GM18505 (cell line): ENCODE measurements at regions not wholly inside any gene's neighbourhood (a gene's known extent, or its start where the extent isn't known, plus 50 kb on each side); places are given as distances from the start of the nearest gene placed in this dataset.
"Not testable (repeated sequence)": the region's sequence is repeated elsewhere in the genome, so short reads cannot be mapped to it uniquely, and the experiment has no call there.

Experiments
- ATAC-seq: cut with Tn5 transposase; IDR thresholded peaks from one replicate; pipeline ENCODE4 v1.9.1; 2021; ENCODE audit not compliant: unreplicated experiment
- POLR2A ChIP-seq: IDR thresholded peaks from 4 replicates; pipeline ENCODE4 v1.6.1; 2011; ENCODE audit warnings: borderline replicate concordance; ENCODE audit not compliant: insufficient read depth, insufficient read length; ENCODE audit errors: extremely low read depth

DNA sequence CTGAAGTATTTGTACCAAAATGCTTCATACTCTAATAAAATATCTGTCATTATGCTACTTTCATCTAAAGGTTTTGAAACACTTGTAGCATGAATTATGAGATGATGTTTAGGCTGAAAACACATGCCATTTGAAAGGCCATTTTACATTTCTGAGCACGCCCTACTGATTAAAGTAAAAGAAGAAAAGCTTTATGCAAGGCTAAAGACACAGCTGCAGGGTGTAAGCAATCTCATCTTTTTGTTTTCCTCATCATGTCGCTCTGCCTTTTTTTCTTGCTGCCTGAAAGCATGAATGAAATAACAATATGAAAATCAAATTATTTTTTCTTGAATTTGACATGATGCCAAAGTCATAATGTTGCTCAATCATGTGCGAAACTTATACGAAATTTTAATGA is 148.6 kb upstream of the ARG1 start:
- TF ChIP-seq POLR2A, result no peak
- no peak for ATAC-seq

DNA sequence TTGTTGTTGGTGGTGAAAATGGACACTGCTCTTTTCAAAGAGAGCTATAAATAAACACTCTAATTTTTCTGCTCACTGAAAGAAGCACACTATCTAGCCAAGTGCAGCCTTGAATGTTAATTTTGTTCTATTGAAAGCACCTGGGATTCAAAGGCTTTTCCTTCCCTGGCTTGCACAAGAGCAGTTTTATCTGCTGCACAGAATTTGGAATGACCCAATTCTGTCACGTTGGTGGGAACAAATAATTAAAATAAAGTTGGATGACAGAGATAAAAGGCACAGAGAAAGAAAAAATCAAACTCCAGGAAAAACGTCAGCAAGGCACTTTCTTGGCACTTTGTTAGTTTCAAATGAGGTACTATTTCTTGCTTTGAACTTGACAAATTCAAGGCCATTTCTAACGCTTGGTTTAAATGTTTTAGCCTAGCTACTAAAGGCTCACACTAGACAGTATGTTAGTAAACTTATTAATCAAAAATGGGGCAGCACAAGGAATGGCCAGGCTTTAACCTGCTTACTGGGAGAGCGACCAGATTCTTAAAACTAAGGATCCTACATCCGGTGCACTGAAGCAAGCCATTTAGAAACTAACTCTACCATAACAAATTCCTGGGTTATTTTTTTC is 145.5 kb upstream of the ARG1 start:
- ATAC-seq, result no peak
- no peak for TF ChIP-seq POLR2A

DNA sequence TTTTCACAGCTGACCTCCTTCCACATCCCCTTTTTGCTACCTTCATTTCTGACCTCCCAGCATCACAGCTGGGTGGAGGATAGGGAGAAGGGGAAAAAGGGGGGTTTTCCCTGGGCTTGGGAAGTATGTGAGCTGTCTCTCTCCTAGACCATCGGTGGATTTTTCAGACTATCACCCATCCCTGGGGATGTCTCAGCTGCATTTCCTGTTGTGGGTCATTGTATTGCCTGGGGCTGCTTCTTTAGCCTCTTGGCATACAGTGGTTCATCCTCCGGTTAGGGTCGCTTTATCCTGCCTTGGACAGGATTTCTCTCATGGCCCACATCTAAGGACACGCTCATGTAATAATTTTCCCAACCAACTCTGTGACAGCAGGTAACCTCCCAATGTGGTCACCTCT is 142.5 kb upstream of the ARG1 start:
- ATAC-seq, result no peak

DNA sequence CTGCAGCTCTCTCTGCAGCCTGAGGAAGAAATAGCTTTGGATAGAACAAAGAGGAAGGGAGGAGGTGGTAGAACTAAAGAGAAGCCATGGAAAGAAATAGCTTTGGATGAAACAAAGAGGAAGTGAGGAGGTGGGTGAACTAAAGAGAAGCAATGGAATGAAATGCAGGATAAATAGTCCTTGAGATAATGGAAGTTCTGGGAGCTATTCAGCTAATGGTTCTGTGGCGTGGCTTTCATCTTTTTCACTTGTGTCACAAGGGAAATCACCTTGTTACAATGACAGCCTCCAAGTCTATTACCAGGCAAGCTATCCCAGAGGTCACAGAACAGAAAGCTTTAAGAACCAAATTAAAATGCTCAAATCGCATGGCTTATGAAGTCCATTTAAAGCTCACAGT is 141.3 kb upstream of the ARG1 start:
- no peak for TF ChIP-seq POLR2A
- no peak for ATAC-seq

More for the DNA sequence above, 142.5 kb upstream of the ARG1 start:
- TF ChIP-seq POLR2A, result no peak

GRCh38 chr6:131433927-131434326 is 139.1 kb upstream of the ARG1 start:
- no peak for ATAC-seq
- TF ChIP-seq POLR2A, result no peak

GRCh38 chr6:131436358-131436757 is 136.7 kb upstream of the ARG1 start:
- no peak for TF ChIP-seq POLR2A
- ATAC-seq, result no peak

GRCh38 chr6:131443014-131443413 is 130.0 kb upstream of the ARG1 start:
- no peak for TF ChIP-seq POLR2A
- ATAC-seq, result no peak

DNA sequence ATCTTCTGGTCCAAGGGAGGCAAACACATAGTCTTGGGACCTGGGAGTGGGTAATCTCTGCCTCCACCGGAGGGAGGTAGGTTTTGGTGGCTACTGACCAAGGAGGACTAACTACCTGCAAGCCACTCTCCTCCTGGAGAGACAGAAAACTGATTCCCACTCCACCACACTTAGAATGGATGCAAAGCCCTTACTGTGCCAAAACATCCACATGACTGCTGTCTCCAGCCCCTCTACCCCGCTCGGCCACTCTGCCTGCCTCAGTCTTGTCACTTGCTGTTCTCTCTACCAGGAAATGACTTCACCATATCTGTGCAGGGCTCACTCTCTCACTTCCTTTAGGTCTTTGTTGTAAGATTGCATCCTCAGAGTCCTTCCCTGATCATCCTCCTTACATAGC is 129.5 kb upstream of the ARG1 start:
- no peak for ATAC-seq
- TF ChIP-seq POLR2A, result no peak

GRCh38 chr6:131445356-131445755 is 127.7 kb upstream of the ARG1 start:
- not testable (repeated sequence) for ATAC-seq

DNA sequence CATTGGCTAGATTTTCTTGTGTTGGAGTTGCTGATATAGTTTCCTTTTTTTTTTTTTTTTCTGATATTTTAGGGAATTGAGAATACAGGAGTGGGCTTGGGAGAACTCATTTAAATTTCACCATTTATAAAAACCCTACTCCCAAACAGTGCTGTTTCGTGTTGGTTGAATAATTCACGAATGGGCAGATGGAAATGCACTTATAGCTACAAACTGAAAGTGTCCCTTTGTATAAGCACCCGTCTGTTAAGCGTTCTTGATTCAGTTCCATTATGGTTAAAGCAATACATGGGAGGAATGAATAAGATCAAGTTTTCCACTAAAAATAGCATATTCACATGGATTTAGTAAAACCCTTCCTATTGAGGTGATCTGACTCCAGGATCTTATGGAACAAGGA is 122.2 kb upstream of the ARG1 start:
- ATAC-seq, result no peak

DNA sequence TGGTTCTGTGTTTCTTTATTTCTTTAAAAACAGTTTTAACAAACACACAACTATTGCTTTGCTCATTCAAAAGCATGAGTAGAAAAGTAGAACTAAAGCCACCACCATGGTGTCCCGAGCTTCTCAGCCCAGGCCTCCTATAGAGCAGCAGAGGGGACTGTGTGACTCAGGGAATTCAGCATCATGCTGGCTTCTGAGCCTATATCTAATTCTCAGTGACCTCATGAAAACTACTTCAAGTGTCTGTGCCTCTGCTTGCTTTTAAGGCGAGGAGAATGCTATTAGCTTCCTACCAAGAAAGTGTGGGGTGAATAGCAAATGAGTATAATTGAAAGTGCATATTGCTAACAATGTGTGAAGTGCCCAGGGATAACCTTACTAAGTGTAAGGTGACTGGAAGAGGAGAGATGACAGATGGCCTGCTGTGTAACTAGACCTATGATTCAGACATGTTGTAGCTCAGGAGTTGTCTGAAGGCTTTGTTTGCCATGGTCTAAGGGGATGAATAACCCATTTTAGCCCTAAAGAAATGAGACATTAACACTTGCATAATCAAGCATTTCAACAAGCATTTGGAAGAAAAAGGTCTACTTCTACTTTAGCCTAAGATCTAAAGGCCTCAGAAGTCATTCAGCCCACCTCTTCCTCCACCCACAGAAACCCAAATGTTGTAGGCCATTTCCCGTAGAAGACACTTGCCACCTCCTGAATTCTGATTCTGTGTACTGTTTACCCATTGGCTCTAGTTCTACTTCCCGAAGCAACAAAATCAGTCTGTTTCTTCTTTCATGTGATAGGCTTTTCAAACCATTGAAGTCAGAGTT is 121.5 kb upstream of the ARG1 start:
- no peak for TF ChIP-seq POLR2A
- no peak for ATAC-seq

More for the DNA sequence above, 122.2 kb upstream of the ARG1 start:
- TF ChIP-seq POLR2A, result no peak

DNA sequence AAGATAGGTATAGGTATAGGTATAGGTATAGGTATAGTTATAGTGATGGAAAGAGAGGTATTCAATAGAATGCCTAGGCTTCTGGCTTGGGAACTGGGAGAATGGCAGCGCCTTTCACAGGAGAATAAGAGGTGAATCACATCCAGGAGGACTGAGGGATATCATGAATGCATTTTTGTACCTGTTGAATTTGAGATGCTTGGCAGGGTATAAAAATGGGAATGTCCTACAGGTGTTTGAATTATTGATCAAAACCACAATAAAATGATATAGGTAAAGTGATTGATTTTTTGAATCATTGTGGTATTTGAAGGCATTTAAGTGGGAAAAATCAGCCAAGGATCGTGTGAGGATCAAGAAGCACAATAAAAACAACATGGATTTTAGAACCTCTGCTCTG is 119.2 kb upstream of the ARG1 start:
- no peak for TF ChIP-seq POLR2A
- no peak for ATAC-seq

DNA sequence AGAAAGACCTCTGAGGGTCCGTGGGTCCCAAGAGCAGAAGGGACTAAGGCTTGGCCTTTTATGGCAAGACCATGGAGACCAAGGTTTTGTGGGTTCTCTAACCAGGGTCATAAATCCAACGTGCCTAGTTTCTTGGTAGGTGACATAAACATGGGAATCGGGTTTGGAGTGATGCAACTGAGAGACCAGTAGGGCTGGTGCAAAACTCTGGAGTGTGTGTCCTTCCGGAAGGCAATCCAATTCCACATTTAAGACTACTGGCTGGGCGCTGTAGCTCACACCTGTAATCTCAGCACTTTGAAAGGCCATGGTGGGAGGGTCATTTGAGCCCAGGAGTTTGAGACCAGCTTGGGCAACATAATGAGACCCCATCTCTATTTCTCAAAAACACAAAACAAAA is 116.5 kb upstream of the ARG1 start:
- no peak for ATAC-seq

DNA sequence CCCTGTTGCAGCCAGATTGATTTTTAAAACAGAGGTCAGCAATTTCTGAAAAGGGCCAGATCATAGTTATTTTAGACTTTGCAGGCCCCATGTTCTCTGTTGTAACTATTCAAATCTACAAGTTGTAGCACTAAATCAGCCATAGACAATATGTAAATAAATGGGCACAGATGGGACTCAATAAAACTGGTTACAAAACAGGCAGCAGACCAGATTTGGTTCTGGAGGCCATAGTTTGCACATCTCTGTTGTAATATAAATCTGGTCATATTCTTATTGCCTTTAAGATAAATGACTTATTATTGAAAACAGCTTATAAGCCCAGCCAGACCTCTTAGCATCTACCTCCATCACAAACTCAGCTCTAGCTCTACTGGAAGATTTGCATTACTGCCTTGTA is 114.0 kb upstream of the ARG1 start:
- ATAC-seq, result no peak
- no peak for TF ChIP-seq POLR2A

More for the DNA sequence above, 116.5 kb upstream of the ARG1 start:
- no peak for TF ChIP-seq POLR2A

GRCh38 chr6:131460614-131461000 is 112.4 kb upstream of the ARG1 start:
- ATAC-seq, result no peak
- no peak for TF ChIP-seq POLR2A

DNA sequence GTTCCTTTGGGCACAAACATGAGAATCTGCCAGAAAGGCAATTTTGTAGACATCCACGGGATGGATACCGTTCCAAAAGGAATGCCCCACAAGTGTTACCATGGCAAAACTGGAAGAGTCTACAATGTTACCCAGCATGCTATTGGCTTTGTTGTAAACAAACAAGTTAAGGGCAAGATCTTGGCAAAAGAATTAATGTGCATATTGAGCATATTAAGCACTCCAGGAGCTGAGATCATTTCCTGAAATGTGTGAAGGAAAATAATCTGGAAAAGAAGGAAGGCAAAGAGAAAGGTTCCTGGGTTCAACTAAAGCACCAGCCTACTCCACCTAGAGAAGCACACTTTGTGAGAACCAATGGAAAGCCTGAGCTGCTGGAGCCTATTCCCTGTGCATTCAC is 103.9 kb upstream of the ARG1 start:
- TF ChIP-seq POLR2A, result no peak
- no peak for ATAC-seq
